A673 (cell line): ENCODE measurements at regions not wholly inside any gene's neighbourhood (a gene's known extent, or its start where the extent isn't known, plus 50 kb on each side); places are given as distances from the start of the nearest gene placed in this dataset.
A peak's percentile ranks its signal among the peaks of the same experiment; 100 is the strongest.

ENCODE experiments used
- BruUV-seq: library from RNA; stranded (reverse); fragments of 400-500 nt; replicated peaks from 2 replicates; lab custom pipeline; 2021; lab: Mats Ljungman, UMichigan
- CTCF ChIA-PET: fragments of 300-600 bp; sonication (Branson Sonifier 250); formaldehyde crosslinking; loops from one replicate; lab custom pipeline; 2022; ENCODE audit warnings: antibody characterized with exemption; lab: Charles Lee
- POLR2A ChIA-PET: fragments of 300-600 bp; sonication (Branson Sonifier 250); formaldehyde crosslinking; loops from one replicate; lab custom pipeline; 2022; ENCODE audit warnings: antibody characterized with exemption; ENCODE audit not compliant: low non-redundant PET; lab: Charles Lee
- DNase-seq: peaks from one replicate; pipeline ENCODE4 v3.0.0-alpha.2; 2015; ENCODE audit warnings: low spot score
- H3K27ac ChIP-seq: fragments of 200-600 bp; sonication (generic); 2 replicates; pipeline ENCODE4 v1.5.1; 2016; ENCODE audit warnings: mixed run types, low read depth, mild to moderate bottlenecking, mixed read lengths, antibody characterized with exemption, low read length; ENCODE audit not compliant: poor library complexity, severe bottlenecking
- H3K27me3 ChIP-seq: fragments of 200-600 bp; sonication (generic); replicated peaks from 2 replicates; pipeline ENCODE4 v1.6.1; 2017; ENCODE audit warnings: mixed run types, low read depth, mild to moderate bottlenecking, mixed read lengths, antibody characterized with exemption, low read length; ENCODE audit not compliant: insufficient read depth, poor library complexity
- H3K36me3 ChIP-seq: fragments of 200-600 bp; sonication (generic); 2 replicates; pipeline ENCODE4 v1.6.1; 2016; ENCODE audit warnings: mixed run types, mild to moderate bottlenecking, mixed read lengths, antibody characterized with exemption, low read length; ENCODE audit not compliant: insufficient read depth, poor library complexity, severe bottlenecking
- H3K4me1 ChIP-seq: fragments of 200-600 bp; sonication (generic); 2 replicates; pipeline ENCODE4 v1.6.1; 2017; ENCODE audit warnings: mixed run types, mild to moderate bottlenecking, mixed read lengths, antibody characterized with exemption, low read length; ENCODE audit not compliant: insufficient read depth, poor library complexity, severe bottlenecking
- H3K4me3 ChIP-seq: fragments of 200-600 bp; sonication (generic); 2 replicates; pipeline ENCODE4 v1.5.1; 2016; ENCODE audit warnings: low read depth, mixed run types, mild to moderate bottlenecking, mixed read lengths, low read length; ENCODE audit not compliant: poor library complexity, severe bottlenecking
- H3K9me3 ChIP-seq: fragments of 200-600 bp; sonication (generic); 2 replicates; pipeline ENCODE4 v1.6.1; 2016; ENCODE audit warnings: mixed run types, low read depth, mild to moderate bottlenecking, mixed read lengths, antibody characterized with exemption, low read length; ENCODE audit not compliant: poor library complexity, severe bottlenecking
- EZH2 ChIP-seq: fragments of 200-600 bp; sonication (generic); IDR thresholded peaks from 2 replicates; pipeline ENCODE4 v1.6.1; 2017; ENCODE audit warnings: borderline replicate concordance, low read depth, mild to moderate bottlenecking, mixed read lengths, antibody characterized with exemption, low read length; ENCODE audit not compliant: poor library complexity, severe bottlenecking
- intact Hi-C: fragments of 100-400 bp; cut with micrococcal nuclease; formaldehyde crosslinking; loops from one replicate; pipeline ENCODE4 v1.10.0; 2022; ENCODE audit not compliant: unreplicated experiment
- TF ChIP-seq, protein P1 (sequence below): fragments of 300-800, 200-600 bp; sonication (generic); conservative IDR thresholded peaks from 2 replicates; pipeline ENCODE4 v1.5.1; 2017; ENCODE audit warnings: low read depth, mild to moderate bottlenecking, antibody characterized with exemption, low read length, moderate library complexity, mixed read lengths

DNA sequence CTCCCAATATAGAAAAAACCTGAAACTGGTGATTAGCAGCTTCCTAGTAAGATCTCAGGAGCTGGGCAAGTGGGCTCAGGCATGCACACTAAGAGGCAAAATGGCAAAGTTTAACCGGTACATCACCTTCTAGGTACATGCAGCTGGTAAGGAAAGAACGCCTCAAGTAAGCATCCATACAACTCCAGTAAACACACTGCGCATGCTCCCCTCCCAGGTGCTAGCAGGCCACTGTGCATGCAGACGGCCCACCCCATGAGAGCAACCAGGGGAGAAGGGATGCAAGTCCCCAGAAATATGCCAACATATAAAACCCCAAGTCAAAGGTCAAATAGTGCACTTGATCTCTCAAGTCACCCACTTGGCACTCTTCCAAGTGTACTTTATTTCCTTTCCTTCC is 228.6 kb upstream of the KIF2A start:
- no TSS peak for BruUV-seq
- H3K4me1 ChIP-seq, result no peaks in the 10 kb centered on the region
- no peak overlapping the region for H3K4me3 ChIP-seq
- no peak for TF ChIP-seq EZH2
- TF ChIP-seq, protein P1, sequence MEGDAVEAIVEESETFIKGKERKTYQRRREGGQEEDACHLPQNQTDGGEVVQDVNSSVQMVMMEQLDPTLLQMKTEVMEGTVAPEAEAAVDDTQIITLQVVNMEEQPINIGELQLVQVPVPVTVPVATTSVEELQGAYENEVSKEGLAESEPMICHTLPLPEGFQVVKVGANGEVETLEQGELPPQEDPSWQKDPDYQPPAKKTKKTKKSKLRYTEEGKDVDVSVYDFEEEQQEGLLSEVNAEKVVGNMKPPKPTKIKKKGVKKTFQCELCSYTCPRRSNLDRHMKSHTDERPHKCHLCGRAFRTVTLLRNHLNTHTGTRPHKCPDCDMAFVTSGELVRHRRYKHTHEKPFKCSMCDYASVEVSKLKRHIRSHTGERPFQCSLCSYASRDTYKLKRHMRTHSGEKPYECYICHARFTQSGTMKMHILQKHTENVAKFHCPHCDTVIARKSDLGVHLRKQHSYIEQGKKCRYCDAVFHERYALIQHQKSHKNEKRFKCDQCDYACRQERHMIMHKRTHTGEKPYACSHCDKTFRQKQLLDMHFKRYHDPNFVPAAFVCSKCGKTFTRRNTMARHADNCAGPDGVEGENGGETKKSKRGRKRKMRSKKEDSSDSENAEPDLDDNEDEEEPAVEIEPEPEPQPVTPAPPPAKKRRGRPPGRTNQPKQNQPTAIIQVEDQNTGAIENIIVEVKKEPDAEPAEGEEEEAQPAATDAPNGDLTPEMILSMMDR, result no peak
- no peak for DNase-seq
- H3K27ac ChIP-seq, result no peak overlapping the region
- CTCF ChIA-PET, result no interaction called here
- intact Hi-C loops, result no loop called here
- no peaks in the 10 kb centered on the region for H3K27me3 ChIP-seq
- no peaks in the 10 kb centered on the region for H3K9me3 ChIP-seq
- POLR2A ChIA-PET, result no interaction called here
- H3K36me3 ChIP-seq, result no peaks in the 10 kb centered on the region

DNA sequence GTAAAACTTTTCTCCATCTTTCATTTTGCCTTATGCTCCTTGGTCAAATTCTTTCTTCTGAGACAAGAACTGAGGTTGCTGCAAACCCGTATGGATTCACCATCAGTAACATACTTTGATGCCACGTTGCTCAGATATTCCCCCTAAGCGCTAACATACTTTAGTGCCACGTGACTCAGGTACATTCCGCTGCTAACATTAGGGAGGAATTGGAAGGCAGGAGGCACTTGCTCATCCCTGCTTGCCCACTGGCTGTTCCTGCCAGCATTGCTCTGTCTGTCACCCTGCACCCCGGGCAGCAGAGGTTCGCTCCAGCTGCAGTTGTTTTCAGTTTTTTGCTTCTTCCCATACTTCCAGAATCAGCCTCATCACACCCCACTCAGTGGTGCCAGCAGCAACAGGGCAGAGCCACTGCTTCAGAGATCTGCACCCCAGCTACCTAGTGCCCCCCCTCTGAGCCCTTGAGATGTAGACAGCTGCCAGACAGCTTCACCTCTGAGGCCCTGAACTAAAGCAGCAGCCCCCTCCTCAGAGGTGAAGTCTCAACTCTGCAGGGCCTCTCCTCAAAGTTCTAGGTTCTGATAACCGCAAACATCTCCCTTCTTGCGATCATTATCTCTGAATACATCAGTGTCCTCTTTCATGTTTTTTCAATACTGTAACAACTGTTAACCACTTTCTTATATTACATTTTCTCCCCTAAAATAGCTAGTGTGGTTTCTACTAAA is 228.0 kb upstream of the KIF2A start:
- POLR2A ChIA-PET, result no interaction called here
- TF ChIP-seq EZH2, result no peak
- TF ChIP-seq, protein P1, result no peak
- intact Hi-C loops, result no loop called here
- DNase-seq, result no peak
- no peaks in the 10 kb centered on the region for H3K4me1 ChIP-seq
- H3K4me3 ChIP-seq, result no peak overlapping the region
- H3K27me3 ChIP-seq, result no peaks in the 10 kb centered on the region
- H3K9me3 ChIP-seq, result no peaks in the 10 kb centered on the region
- H3K27ac ChIP-seq, result no peak overlapping the region
- no TSS peak for BruUV-seq
- CTCF ChIA-PET, result no interaction called here
- H3K36me3 ChIP-seq, result no peaks in the 10 kb centered on the region

DNA sequence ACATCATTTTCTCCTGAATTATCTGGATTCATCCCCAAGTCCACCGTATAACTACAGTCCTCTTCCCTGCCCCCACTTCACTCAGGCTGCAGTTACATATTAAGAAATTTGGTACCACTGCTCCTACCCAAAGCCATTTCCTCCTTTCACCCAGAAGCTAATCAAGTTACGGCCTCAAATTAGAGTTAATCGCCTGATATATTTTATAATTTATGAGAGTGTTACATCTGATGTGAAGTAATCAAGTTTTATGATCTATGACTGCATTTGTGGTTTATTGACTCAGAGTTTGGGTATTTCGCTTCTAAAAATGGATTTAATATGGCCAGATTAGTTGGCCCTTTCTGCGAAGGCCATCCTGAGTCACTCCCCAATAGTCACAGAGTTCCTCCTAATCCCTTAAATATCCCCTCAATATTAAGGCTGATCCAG is 223.6 kb upstream of the KIF2A start:
- Histone ChIP-seq H3K4me1 (no peaks in the 10 kb centered on the region), H3K27ac (no peak overlapping the region), H3K9me3 (no peaks in the 10 kb centered on the region), H3K4me3 (no peak overlapping the region), H3K27me3 (no peaks in the 10 kb centered on the region), H3K36me3 (no peaks in the 10 kb centered on the region)
- intact Hi-C loops, result no loop called here
- no TSS peak for BruUV-seq
- CTCF ChIA-PET, result no interaction called here
- POLR2A ChIA-PET, result no interaction called here
- TF ChIP-seq EZH2, result no peak
- TF ChIP-seq, protein P1, result no peak
- peak; percentile 16 for DNase-seq
